ENCODE measurements at regions not wholly inside any gene's neighbourhood (a gene's known extent, or its start where the extent isn't known, plus 50 kb on each side); places are given as distances from the start of the nearest gene placed in this dataset.

GRCh38 chrX:57204306-57204705 is 67.1 kb upstream of the SPIN2A start:
- DNase-seq: no peak

GRCh38 chrX:57211906-57212305 is 74.6 kb upstream of the FAAH2 start:
- no peak for DNase-seq

- peak; percentile 61 for DNase-seq
Measured at GRCh38 chrX:57227691-57228090, 58.8 kb upstream of the FAAH2 start.

GRCh38 chrX:57232658-57233360 is 53.7 kb upstream of the FAAH2 start:
- no peak for DNase-seq

All from DMS53 (cell line).